Thymus (tissue), 11 donors: ENCODE measurements at regions not wholly inside any gene's neighbourhood (a gene's known extent, or its start where the extent isn't known, plus 50 kb on each side); places are given as distances from the start of the nearest gene placed in this dataset.

Source experiments
- DNase-seq, 9 donors: peaks; one replicate each; pipeline ENCODE4 v3.0.0-alpha.2; 2013; ENCODE audit warnings: low spot score in 9 of 9, low read depth in 6 of 9, missing footprints in 1 of 9
- H3K27ac ChIP-seq, 2 donors: one replicate each; pipeline ENCODE4 v1.5.1; 2013; ENCODE audit warnings: control low read depth in 1 of 2, low read depth in 1 of 2, low read length in 1 of 2, mild to moderate bottlenecking in 1 of 2, moderate library complexity in 1 of 2
- H3K27me3 ChIP-seq, 2 donors: one replicate each; pipeline ENCODE4 v1.5.1; 2013; ENCODE audit warnings: low read length in 1 of 2; ENCODE audit not compliant: control insufficient read depth in 2 of 2, insufficient read depth in 1 of 2
- H3K36me3 ChIP-seq, 2 donors: one replicate each; pipeline ENCODE4 v1.5.1; 2013; ENCODE audit warnings: low read length in 1 of 2, mild to moderate bottlenecking in 1 of 2, moderate library complexity in 1 of 2; ENCODE audit not compliant: control insufficient read depth in 2 of 2, insufficient read depth in 2 of 2
- H3K4me1 ChIP-seq, 2 donors: one replicate each; pipeline ENCODE4 v1.5.1; 2013; ENCODE audit warnings: low read length in 2 of 2; ENCODE audit not compliant: control insufficient read depth in 2 of 2, insufficient read depth in 2 of 2
- H3K4me3 ChIP-seq, 2 donors: one replicate each; pipeline ENCODE4 v1.5.1; 2013; ENCODE audit warnings: low read length in 2 of 2, control low read depth in 1 of 2, mild to moderate bottlenecking in 1 of 2
- H3K9me3 ChIP-seq, 2 donors: one replicate each; pipeline ENCODE4 v1.5.1; 2013; ENCODE audit warnings: low read length in 1 of 2, mild to moderate bottlenecking in 1 of 2; ENCODE audit not compliant: control insufficient read depth in 2 of 2, insufficient read depth in 1 of 2
- WGBS: extraction: QIAGEN DNeasy Blood & Tissue Kit; methylation state at CpG from one replicate; pipeline ENCODE4 v1.1.7; 2013; 5-methylcytosine and 5-hydroxymethylcytosine counted together
- donor health status: healthy.

DNA sequence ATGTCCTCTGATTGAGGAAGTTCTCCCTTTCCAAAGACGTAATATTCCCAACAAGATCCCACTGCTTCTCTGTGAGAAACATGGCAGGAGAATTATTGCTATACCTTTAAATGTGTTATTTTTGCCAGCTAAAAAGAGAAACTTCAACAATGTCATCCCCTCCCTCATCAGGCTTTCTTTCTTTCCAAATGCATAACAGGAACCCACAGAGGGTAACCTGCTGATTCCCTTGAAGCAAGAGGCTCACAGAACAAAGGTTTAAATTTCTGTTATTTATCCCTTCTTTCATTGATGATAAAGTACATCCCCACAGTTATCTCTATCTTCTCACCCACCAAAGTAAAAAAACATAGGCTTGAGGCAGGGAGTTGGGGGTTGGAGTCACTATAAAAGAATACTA is 102.1 kb downstream of the SLC30A10 start:
- Histone ChIP-seq H3K4me1 (no peaks in the 10 kb centered on the region), H3K27ac (no peak overlapping the region), H3K9me3 (no peaks in the 10 kb centered on the region), H3K4me3 (no peak overlapping the region), H3K36me3 (no peaks in the 10 kb centered on the region), H3K27me3 (no peaks in the 10 kb centered on the region)
- WGBS: 91% methylated on average over 1 of the region's 1 CpG
- DNase-seq: no peak

- Histone ChIP-seq H3K36me3 (no peaks in the 10 kb centered on the region), H3K4me3 (no peak overlapping the region), H3K27ac (no peak overlapping the region), H3K27me3 (no peaks in the 10 kb centered on the region), H3K9me3 (no peaks in the 10 kb centered on the region), H3K4me1 (no peaks in the 10 kb centered on the region)
- 97% methylated on average over 2 of the region's 2 CpGs for WGBS
- DNase-seq: no peak
Measured at GRCh38 chr1:219825355-219825754, 103.0 kb downstream of the SLC30A10 start.

- 91% methylated on average over 2 of the region's 2 CpGs for WGBS
- Histone ChIP-seq H3K27ac (no peak overlapping the region), H3K4me1 (no peaks in the 10 kb centered on the region), H3K4me3 (no peak overlapping the region), H3K9me3 (no peaks in the 10 kb centered on the region), H3K27me3 (no peaks in the 10 kb centered on the region), H3K36me3 (no peaks in the 10 kb centered on the region)
- no peak for DNase-seq
Measured at GRCh38 chr1:219824338-219824737, 104.0 kb downstream of the SLC30A10 start.

- Histone ChIP-seq H3K9me3 (no peaks in the 10 kb centered on the region), H3K36me3 (no peaks in the 10 kb centered on the region), H3K27me3 (no peaks in the 10 kb centered on the region), H3K4me3 (no peak overlapping the region), H3K27ac (no peak overlapping the region), H3K4me1 (no peaks in the 10 kb centered on the region)
- WGBS: 94% methylated on average over 2 of the region's 2 CpGs
- no peak for DNase-seq
Measured at GRCh38 chr1:219820551-219820950, 107.8 kb downstream of the SLC30A10 start.

GRCh38 chr1:219817914-219818313 is 110.4 kb downstream of the SLC30A10 start:
- no peak overlapping the region for H3K4me3 ChIP-seq
- no peak for DNase-seq
- WGBS: 88% methylated on average over 2 of the region's 2 CpGs
- H3K27ac ChIP-seq: no peak overlapping the region
- H3K9me3 ChIP-seq: no peaks in the 10 kb centered on the region
- H3K36me3 ChIP-seq: no peaks in the 10 kb centered on the region
- H3K4me1 ChIP-seq: no peaks in the 10 kb centered on the region
- H3K27me3 ChIP-seq: no peaks in the 10 kb centered on the region

DNA sequence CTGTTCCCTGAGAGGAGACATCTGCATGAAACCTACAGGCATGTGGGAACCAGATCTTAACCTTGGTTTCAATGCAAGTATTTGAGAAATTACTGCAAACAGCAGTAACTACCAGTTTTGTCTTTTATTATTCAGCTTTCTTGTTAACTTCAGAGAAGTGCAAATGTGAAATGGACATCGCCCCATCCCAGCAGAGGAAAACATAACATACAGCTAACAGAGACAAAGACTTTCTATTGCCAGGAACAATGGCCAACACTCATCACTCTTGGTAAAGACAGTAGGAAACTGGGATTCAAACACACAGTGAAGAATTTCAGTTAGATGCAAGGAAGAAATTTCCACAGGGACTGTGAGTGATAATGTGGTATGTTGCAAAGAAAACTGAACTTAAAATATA is 115.1 kb downstream of the SLC30A10 start:
- no peaks in the 10 kb centered on the region for H3K27me3 ChIP-seq
- WGBS: 80% methylated on average over 1 of the region's 1 CpG
- H3K4me1 ChIP-seq: no peaks in the 10 kb centered on the region
- H3K27ac ChIP-seq: no peak overlapping the region
- no peaks in the 10 kb centered on the region for H3K36me3 ChIP-seq
- H3K9me3 ChIP-seq: no peaks in the 10 kb centered on the region
- no peak for DNase-seq
- no peak overlapping the region for H3K4me3 ChIP-seq

DNA sequence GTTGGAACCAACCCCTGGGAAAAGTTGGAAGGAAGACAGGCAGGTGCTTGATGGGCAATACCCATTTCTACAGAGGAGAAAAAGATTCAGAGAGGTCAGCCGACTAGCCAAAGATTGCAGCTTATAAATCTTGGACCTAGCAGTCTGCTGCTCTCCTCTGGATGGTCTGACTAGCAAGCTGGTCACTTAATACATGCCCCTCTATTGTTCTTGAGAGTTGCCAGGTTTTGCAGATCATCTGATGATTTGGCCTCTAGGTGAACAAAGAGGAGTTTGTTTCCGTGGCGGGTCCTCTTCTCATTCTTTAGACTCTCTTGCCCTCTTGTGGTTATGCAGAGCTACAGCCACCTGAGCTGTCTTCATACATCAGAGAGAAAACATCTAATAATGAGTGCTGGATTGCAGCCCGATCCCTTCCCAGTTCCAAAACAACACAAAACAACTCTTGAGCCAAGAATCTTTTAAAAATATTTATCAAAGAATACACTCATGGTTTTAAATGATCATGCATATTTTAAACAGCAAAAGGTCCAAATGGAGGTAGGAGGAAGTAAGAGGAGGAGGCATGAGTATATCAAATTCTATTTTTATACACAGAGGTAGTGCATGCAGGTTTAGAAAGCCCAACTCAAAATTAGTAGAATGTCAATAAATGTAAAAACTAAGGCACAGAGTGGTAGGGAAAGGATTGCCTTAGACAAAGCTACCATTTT is 115.7 kb downstream of the SLC30A10 start:
- Histone ChIP-seq H3K27me3 (no peaks in the 10 kb centered on the region), H3K9me3 (no peaks in the 10 kb centered on the region), H3K4me1 (no peaks in the 10 kb centered on the region), H3K4me3 (no peak overlapping the region), H3K27ac (no peak overlapping the region), H3K36me3 (no peaks in the 10 kb centered on the region)
- WGBS: 27% methylated on average over 4 of the region's 4 CpGs
- peak in 5 of 9 donors; percentile 2 to 27 (median 8) for DNase-seq

DNA sequence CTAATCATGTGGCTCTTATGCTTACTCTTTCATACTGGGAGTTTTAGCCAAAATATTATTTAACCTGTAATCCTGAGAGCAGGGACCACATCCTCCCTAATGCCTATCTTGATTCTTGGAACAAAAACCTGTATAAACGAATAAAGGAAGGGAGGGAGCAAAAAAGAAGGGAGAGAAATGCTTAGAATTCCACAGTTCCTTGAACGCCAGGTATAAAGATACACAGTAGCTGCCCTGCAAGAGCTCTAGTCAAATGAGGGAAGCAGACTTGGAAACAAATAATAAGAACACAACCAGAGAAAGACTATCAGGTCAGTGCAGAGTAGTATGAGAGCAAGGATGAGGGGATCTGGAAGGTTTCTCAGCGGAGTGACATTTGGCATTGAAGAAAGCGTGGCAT is 116.3 kb downstream of the SLC30A10 start:
- H3K4me1 ChIP-seq: no peaks in the 10 kb centered on the region
- no peak overlapping the region for H3K4me3 ChIP-seq
- H3K27ac ChIP-seq: no peak overlapping the region
- no peaks in the 10 kb centered on the region for H3K27me3 ChIP-seq
- DNase-seq: no peak
- H3K9me3 ChIP-seq: no peaks in the 10 kb centered on the region
- WGBS: 55% methylated on average over 4 of the region's 4 CpGs
- H3K36me3 ChIP-seq: no peaks in the 10 kb centered on the region

DNA sequence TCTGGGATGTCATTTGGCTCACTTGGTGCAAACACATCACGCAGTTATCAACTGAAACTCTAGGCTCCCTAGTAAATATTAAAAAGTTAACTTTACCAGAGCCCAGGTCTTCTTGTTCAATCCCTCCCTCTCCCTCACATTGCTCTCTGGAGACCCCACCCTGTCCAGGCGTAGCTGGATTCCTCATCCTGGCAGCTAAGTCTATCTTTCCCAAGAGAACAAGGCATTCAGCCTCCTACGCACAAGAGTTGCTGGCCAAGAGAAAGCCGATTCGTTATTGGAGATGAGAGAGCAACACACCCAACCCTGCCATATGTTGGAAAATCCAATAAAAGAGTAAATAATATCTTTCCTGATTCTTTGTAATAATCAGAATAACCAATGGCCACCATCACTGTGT is 117.9 kb downstream of the SLC30A10 start:
- no peak overlapping the region for H3K27ac ChIP-seq
- H3K4me1 ChIP-seq: no peaks in the 10 kb centered on the region
- DNase-seq: no peak
- H3K36me3 ChIP-seq: no peaks in the 10 kb centered on the region
- no peaks in the 10 kb centered on the region for H3K9me3 ChIP-seq
- no peak overlapping the region for H3K4me3 ChIP-seq
- WGBS: 83% methylated on average over 5 of the region's 5 CpGs
- H3K27me3 ChIP-seq: no peaks in the 10 kb centered on the region
